Trophoblast cell (in vitro differentiated cells and primary cell): ENCODE measurements at regions not wholly inside any gene's neighbourhood (a gene's known extent, or its start where the extent isn't known, plus 50 kb on each side); places are given as distances from the start of the nearest gene placed in this dataset.

ENCODE experiments used
- DNase-seq, 2 donors: peaks; one replicate each; pipeline ENCODE4 v3.0.0-alpha.2; 2016
- H2AFZ ChIP-seq: 2 replicates; pipeline ENCODE4 v1.6.1; 2013; ENCODE audit warnings: low read length, moderate library complexity, mild to moderate bottlenecking; ENCODE audit not compliant: insufficient read depth, poor library complexity
- H2AK5ac ChIP-seq: 2 replicates; pipeline ENCODE4 v1.6.1; 2013; ENCODE audit warnings: mild to moderate bottlenecking, low read length
- H2BK120ac ChIP-seq: 2 replicates; pipeline ENCODE4 v1.6.1; 2013; ENCODE audit warnings: low read length, mild to moderate bottlenecking, moderate library complexity; ENCODE audit not compliant: insufficient read depth, poor library complexity
- H2BK12ac ChIP-seq: 2 replicates; pipeline ENCODE4 v1.6.1; 2013; ENCODE audit warnings: mild to moderate bottlenecking, low read length, moderate library complexity
- H2BK5ac ChIP-seq: 2 replicates; pipeline ENCODE4 v1.6.1; 2013; ENCODE audit warnings: low read length, low read depth, moderate library complexity, mild to moderate bottlenecking; ENCODE audit not compliant: poor library complexity
- H3K14ac ChIP-seq: 2 replicates; pipeline ENCODE4 v1.6.1; 2013; ENCODE audit warnings: mild to moderate bottlenecking, low read length
- H3K18ac ChIP-seq: 2 replicates; pipeline ENCODE4 v1.6.1; 2013; ENCODE audit warnings: mild to moderate bottlenecking, low read length
- H3K23ac ChIP-seq: 2 replicates; pipeline ENCODE4 v1.6.1; 2013; ENCODE audit warnings: low read length
- H3K27ac ChIP-seq: 2 replicates; pipeline ENCODE4 v1.5.1; 2013; ENCODE audit warnings: low read depth, mild to moderate bottlenecking, inconsistent platforms, low read length, moderate library complexity
- H3K27me3 ChIP-seq: 2 replicates; pipeline ENCODE4 v1.6.1; 2013; ENCODE audit warnings: inconsistent platforms, mild to moderate bottlenecking, low read length, moderate library complexity; ENCODE audit not compliant: insufficient read depth
- H3K36me3 ChIP-seq, 2 experiments: 1 replicate in 1 of 2; 2 replicates in 1 of 2; pipeline ENCODE4 v1.6.1; 2013; ENCODE audit warnings: low read length in 2 of 2, mild to moderate bottlenecking in 2 of 2, moderate library complexity in 1 of 2; ENCODE audit not compliant: insufficient read depth in 2 of 2, control insufficient read depth in 1 of 2
- H3K4ac ChIP-seq: 2 replicates; pipeline ENCODE4 v1.6.1; 2013; ENCODE audit warnings: low read depth, mild to moderate bottlenecking, low read length, moderate library complexity
- H3K4me1 ChIP-seq, 2 experiments: 1 replicate in 1 of 2; 2 replicates in 1 of 2; pipeline ENCODE4 v1.6.1; 2013; ENCODE audit warnings: low read length in 2 of 2, mild to moderate bottlenecking in 2 of 2, moderate library complexity in 1 of 2; ENCODE audit not compliant: insufficient read depth in 2 of 2, control insufficient read depth in 1 of 2
- H3K4me2 ChIP-seq: 2 replicates; pipeline ENCODE4 v1.6.1; 2013; ENCODE audit warnings: inconsistent platforms, mild to moderate bottlenecking, low read length, moderate library complexity
- H3K4me3 ChIP-seq: 2 replicates; pipeline ENCODE4 v1.5.1; 2013; ENCODE audit warnings: mild to moderate bottlenecking, low read depth, low read length, inconsistent platforms
- H3K79me1 ChIP-seq: one replicate; pipeline ENCODE4 v1.6.1; 2013; ENCODE audit warnings: low read length
- H3K79me2 ChIP-seq: 2 replicates; pipeline ENCODE4 v1.6.1; 2013; ENCODE audit warnings: low read length, mild to moderate bottlenecking; ENCODE audit not compliant: control insufficient read depth, insufficient read depth, poor library complexity
- H3K9ac ChIP-seq: 2 replicates; pipeline ENCODE4 v1.6.1; 2013; ENCODE audit warnings: mild to moderate bottlenecking, low read length
- H3K9me3 ChIP-seq: 2 replicates; pipeline ENCODE4 v1.6.1; 2013; ENCODE audit warnings: low read depth, mild to moderate bottlenecking, control low read depth, inconsistent platforms, low read length; ENCODE audit not compliant: insufficient read depth
- H4K12ac ChIP-seq: 2 replicates; pipeline ENCODE4 v1.6.1; 2013; ENCODE audit warnings: low read depth, mild to moderate bottlenecking, low read length, moderate library complexity
- H4K8ac ChIP-seq: 2 replicates; pipeline ENCODE4 v1.6.1; 2013; ENCODE audit warnings: low read depth, mild to moderate bottlenecking, low read length, moderate library complexity
- H4K91ac ChIP-seq: one replicate; pipeline ENCODE4 v1.6.1; 2013; ENCODE audit warnings: low read depth, mild to moderate bottlenecking, low read length, moderate library complexity
- WGBS: extraction: QIAGEN DNeasy Blood & Tissue Kit; methylation state at CpG from one replicate; pipeline ENCODE4 v1.1.7; 2013; ENCODE audit warnings: missing lambda C conversion rate; ENCODE audit not compliant: insufficient read length, insufficient coverage; ENCODE audit errors: extremely low coverage; 5-methylcytosine and 5-hydroxymethylcytosine counted together

DNA sequence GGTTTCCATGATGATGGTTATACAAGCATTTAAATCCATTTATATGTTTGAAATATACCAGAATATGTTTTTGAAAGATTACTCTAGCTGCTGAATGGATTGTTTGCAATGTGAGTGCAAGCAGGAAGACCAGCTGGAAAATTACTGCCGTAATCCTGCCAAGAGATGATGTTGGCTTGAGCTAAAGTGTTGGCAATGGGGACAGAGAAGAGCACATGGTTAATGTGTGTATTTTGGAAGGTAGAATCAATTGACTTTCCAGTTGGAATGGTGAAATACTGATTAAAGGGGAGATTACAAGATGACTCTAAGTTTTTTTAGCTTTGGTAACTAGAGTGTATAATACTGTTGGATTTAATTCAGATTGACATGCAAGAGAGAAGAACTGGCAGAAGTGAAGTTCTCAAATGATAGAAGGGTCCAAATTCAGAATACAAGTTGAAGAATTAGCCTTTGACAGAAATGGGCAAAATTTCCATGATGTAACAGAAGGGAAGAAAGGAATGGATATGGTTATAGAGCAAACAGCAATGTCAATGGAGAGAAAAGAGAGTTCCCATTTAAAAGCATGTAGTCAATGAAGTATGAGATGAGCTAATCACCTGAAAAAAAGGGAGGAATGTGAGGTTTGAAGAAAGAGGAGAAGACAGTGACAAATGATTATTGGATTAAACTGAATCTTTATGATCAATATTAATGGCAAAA, 422.0 kb downstream of the CDC14C start:
- no CpG with 5 or more reads among the region's 1 CpG for WGBS
- Histone ChIP-seq H4K91ac (no peak overlapping the region), H3K9ac (no peak overlapping the region), H3K36me3 (no peaks in the 10 kb centered on the region), H3K4me2 (no peak overlapping the region), H4K12ac (no peak overlapping the region), H2BK12ac (no peak overlapping the region), H3K4me1 (no peaks in the 10 kb centered on the region), H3K27me3 (no peaks in the 10 kb centered on the region), H3K14ac (no peak overlapping the region), H3K79me2 (no peaks in the 10 kb centered on the region), H3K79me1 (no peaks in the 10 kb centered on the region), H2AFZ (no peak overlapping the region), H3K4ac (no peak overlapping the region), H3K9me3 (peaks cover 2% of the 10 kb centered on the region), H3K23ac (no peak overlapping the region), H2AK5ac (no peak overlapping the region), H3K4me3 (no peak overlapping the region), H2BK5ac (no peak overlapping the region), H4K8ac (no peak overlapping the region), H2BK120ac (no peak overlapping the region), H3K27ac (no peak overlapping the region), H3K18ac (no peak overlapping the region)
- DNase-seq = no peak

DNA sequence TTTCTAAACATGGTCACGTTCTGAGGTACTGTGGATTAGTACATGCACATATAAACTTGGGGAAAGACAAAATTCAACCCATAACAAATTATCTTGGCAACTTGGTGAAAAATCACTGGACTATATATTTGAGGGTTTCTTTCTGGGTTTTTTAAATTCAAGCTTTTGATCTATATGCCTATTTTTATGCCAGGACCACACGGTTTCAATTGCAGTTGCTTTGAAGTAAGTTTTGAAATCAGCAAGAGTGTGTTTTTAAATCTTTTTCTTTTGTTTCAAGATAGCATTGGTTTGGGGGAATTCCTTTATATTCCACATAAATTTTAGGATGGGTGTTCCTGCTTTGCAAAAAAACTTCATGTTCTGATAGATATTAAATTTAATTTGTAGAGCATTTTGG, 406.4 kb upstream of the VWC2 start:
- Histone ChIP-seq H3K4ac (no peak overlapping the region), H3K4me3 (no peak overlapping the region), H3K27ac (no peak overlapping the region), H2BK5ac (no peak overlapping the region), H3K4me1 (no peaks in the 10 kb centered on the region), H3K36me3 (no peaks in the 10 kb centered on the region), H3K79me1 (no peaks in the 10 kb centered on the region), H2AK5ac (no peak overlapping the region), H2BK120ac (no peak overlapping the region), H4K12ac (no peak overlapping the region), H3K14ac (no peak overlapping the region), H4K91ac (no peak overlapping the region), H3K9ac (no peak overlapping the region), H3K9me3 (no peaks in the 10 kb centered on the region), H2BK12ac (no peak overlapping the region), H4K8ac (no peak overlapping the region), H3K18ac (no peak overlapping the region), H3K4me2 (no peak overlapping the region), H2AFZ (no peak overlapping the region), H3K23ac (no peak overlapping the region), H3K27me3 (no peaks in the 10 kb centered on the region), H3K79me2 (no peaks in the 10 kb centered on the region)
- no peak for DNase-seq
- WGBS = no CpG with 5 or more reads among the region's 2 CpGs

DNA sequence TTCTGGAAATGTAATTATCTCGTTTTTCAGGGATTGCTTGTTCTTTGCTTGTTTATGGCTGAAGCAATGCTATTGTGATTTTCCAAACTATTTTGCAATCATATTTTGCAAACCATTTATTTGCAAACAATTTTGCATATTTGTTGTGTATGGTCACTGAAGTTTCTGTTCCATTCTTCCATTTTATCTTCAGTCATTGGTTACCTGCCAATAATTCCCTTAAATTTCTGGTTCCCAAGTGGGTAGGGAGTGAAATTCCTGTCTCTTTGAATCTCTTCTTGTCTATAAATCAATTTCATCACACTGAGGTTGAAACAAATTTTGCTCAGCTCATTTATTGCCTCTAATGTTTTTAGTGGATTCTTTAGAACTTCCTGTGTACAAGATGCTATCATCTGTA, 401.7 kb upstream of the VWC2 start:
- H2BK12ac ChIP-seq = no peak overlapping the region
- no peak overlapping the region for H4K8ac ChIP-seq
- no peak overlapping the region for H2AK5ac ChIP-seq
- no peaks in the 10 kb centered on the region for H3K4me1 ChIP-seq
- DNase-seq = no peak
- no CpG with 5 or more reads among the region's 1 CpG for WGBS
- no peak overlapping the region for H2BK120ac ChIP-seq
- H3K9me3 ChIP-seq = peaks cover 2% of the 10 kb centered on the region
- H3K27ac ChIP-seq = no peak overlapping the region
- no peaks in the 10 kb centered on the region for H3K36me3 ChIP-seq
- H3K4me2 ChIP-seq = no peak overlapping the region
- no peak overlapping the region for H2BK5ac ChIP-seq
- no peak overlapping the region for H2AFZ ChIP-seq
- H3K4me3 ChIP-seq = no peak overlapping the region
- no peak overlapping the region for H3K9ac ChIP-seq
- H3K23ac ChIP-seq = no peak overlapping the region
- no peak overlapping the region for H4K12ac ChIP-seq
- no peak overlapping the region for H3K14ac ChIP-seq
- H3K79me1 ChIP-seq = no peaks in the 10 kb centered on the region
- no peaks in the 10 kb centered on the region for H3K27me3 ChIP-seq
- H3K4ac ChIP-seq = no peak overlapping the region
- H3K18ac ChIP-seq = no peak overlapping the region
- H3K79me2 ChIP-seq = no peaks in the 10 kb centered on the region
- H4K91ac ChIP-seq = no peak overlapping the region

DNA sequence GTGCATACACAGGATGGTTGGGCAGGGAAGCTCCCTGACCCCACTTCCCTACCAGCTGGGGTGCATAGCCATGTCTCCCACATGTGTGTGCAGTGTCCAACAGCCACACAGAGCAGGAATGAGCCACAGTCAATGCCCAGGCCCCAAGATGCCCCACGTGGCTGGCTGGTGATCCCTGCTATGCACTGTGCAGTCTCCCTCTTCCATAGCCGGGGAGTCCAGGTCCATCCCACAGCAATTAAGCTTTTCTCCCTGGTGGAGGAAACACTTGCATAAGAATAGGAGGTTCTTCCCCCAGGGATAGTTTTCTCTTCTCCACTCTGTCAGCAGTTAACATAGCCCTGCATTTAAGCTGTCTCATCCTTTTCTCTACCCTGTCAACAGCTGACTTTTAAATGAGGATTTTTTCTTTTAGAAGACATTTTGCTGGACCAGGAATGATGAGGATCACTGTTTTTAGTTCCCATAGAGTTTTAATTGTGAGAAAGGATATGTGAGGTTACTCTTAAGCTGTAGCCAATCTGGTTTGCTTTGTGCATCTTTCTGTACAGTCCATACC, 396.5 kb upstream of the VWC2 start:
- Histone ChIP-seq H3K9me3 (peaks cover 2% of the 10 kb centered on the region), H3K27me3 (no peaks in the 10 kb centered on the region), H4K8ac (no peak overlapping the region), H3K79me1 (no peaks in the 10 kb centered on the region), H3K14ac (no peak overlapping the region), H3K4me1 (no peaks in the 10 kb centered on the region), H3K9ac (no peak overlapping the region), H3K18ac (no peak overlapping the region), H4K12ac (no peak overlapping the region), H3K27ac (no peak overlapping the region), H2AFZ (no peak overlapping the region), H2BK12ac (no peak overlapping the region), H4K91ac (no peak overlapping the region), H3K36me3 (no peaks in the 10 kb centered on the region), H3K4ac (no peak overlapping the region), H3K23ac (no peak overlapping the region), H3K4me3 (no peak overlapping the region), H2AK5ac (no peak overlapping the region), H2BK5ac (no peak overlapping the region), H3K4me2 (no peak overlapping the region), H3K79me2 (no peaks in the 10 kb centered on the region), H2BK120ac (no peak overlapping the region)
- no CpG with 5 or more reads among the region's 2 CpGs for WGBS
- DNase-seq = no peak
